ENCODE measurements at regions not wholly inside any gene's neighbourhood (a gene's known extent, or its start where the extent isn't known, plus 50 kb on each side); places are given as distances from the start of the nearest gene placed in this dataset.

GRCh38 chr12:43636725-43637463, 84.9 kb upstream of the ADAMTS20 start:
- no peak overlapping the region for H3K4me3 ChIP-seq (replicated peaks; ENCODE audit: low read depth, low read length)
- TF ChIP-seq, protein P1, sequence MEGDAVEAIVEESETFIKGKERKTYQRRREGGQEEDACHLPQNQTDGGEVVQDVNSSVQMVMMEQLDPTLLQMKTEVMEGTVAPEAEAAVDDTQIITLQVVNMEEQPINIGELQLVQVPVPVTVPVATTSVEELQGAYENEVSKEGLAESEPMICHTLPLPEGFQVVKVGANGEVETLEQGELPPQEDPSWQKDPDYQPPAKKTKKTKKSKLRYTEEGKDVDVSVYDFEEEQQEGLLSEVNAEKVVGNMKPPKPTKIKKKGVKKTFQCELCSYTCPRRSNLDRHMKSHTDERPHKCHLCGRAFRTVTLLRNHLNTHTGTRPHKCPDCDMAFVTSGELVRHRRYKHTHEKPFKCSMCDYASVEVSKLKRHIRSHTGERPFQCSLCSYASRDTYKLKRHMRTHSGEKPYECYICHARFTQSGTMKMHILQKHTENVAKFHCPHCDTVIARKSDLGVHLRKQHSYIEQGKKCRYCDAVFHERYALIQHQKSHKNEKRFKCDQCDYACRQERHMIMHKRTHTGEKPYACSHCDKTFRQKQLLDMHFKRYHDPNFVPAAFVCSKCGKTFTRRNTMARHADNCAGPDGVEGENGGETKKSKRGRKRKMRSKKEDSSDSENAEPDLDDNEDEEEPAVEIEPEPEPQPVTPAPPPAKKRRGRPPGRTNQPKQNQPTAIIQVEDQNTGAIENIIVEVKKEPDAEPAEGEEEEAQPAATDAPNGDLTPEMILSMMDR (IDR thresholded peaks at IDR 0.05; ENCODE audit: low read length, missing control alignments) = no peak
- no peak for DNase-seq (ENCODE audit: low read depth)

DNA sequence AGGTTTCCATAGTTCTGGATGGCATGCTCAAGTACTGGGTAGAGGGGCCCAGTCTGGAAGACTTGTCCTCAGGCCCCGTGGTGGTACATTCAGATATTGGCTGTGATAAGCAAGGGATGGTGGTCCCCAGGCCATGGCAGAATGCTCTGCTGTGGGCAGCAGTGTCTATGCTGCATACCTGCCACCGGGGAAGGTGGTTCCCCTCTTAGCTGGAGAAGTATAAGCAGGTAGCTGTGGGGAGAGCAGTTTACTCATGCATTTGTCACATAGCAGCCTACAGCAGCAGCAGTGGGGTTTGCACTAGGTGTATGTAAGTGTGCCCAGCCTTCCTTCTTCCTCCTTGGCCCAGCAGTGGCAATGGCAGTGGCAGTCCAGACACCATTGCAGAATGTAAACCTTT, 69.3 kb upstream of the ADAMTS20 start:
- TF ChIP-seq, protein P1 (IDR thresholded peaks at IDR 0.05; ENCODE audit: low read length, missing control alignments) = no peak
- DNase-seq (ENCODE audit: low read depth) = no peak

DNA sequence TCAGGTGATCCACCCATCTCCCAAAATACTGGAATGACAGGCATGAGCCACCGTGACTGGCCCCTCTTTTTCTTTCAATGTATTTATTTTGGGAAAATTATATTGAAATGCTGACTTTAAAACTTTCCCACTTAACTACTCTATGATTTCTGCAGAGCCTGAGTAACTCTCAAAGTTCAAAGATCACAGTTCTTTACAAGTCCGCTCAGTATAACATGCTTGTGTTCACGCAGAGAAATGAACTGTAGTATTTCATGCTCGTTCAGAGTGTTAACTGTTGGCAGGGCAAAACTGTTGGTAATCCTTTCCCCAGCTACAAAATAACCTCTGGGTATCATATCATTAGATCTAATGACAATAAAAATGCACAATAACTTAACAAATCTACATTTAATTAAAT, 50.7 kb upstream of the ADAMTS20 start:
- no peak overlapping the region for H3K4me3 ChIP-seq (replicated peaks; ENCODE audit: low read depth, low read length)
- TF ChIP-seq, protein P1 (IDR thresholded peaks at IDR 0.05; ENCODE audit: low read length, missing control alignments) = no peak
- DNase-seq (ENCODE audit: low read depth) = no peak

More for the DNA sequence above, 69.3 kb upstream of the ADAMTS20 start:
- no peak overlapping the region for H3K4me3 ChIP-seq (replicated peaks; ENCODE audit: low read depth, low read length)
